ENCODE measurements at regions not wholly inside any gene's neighbourhood (a gene's known extent, or its start where the extent isn't known, plus 50 kb on each side); places are given as distances from the start of the nearest gene placed in this dataset.

- intact Hi-C loops (cut with DNase I; ENCODE audit: low total_unique reads): no loop called here
- 94 to 97% (median 96%) methylated on average over 1 of the region's 1 CpG for WGBS, 5 donors
These were observed 1100.7 kb downstream of the TRHDE start for GRCh38 chr12:73372856-73373255.

GRCh38 chr12:73374360-73374759 is 1102.2 kb downstream of the TRHDE start:
- Histone ChIP-seq H3K27me3 (no peaks in the 10 kb centered on the region), H3K36me3 (no peaks in the 10 kb centered on the region), H3K9me3 (no peaks in the 10 kb centered on the region), H3K4me3 (no peak overlapping the region), H3K4me1 (no peaks in the 10 kb centered on the region), H3K27ac (no peak overlapping the region)
- TF ChIP-seq CTCF (IDR thresholded peaks at IDR 0.05): no peak
- no peak for TF ChIP-seq EP300 (IDR thresholded peaks at IDR 0.05)
- TF ChIP-seq POLR2AphosphoS5 (IDR thresholded peaks at IDR 0.05): no peak
- TF ChIP-seq POLR2A (IDR thresholded peaks at IDR 0.05): no peak
- intact Hi-C loops (cut with DNase I; ENCODE audit: low total_unique reads): no loop called here
- no peak for DNase-seq

More at GRCh38 chr12:73372856-73373255, 1100.7 kb downstream of the TRHDE start:
- H3K4me3 ChIP-seq: no peak overlapping the region
- H3K9me3 ChIP-seq: no peaks in the 10 kb centered on the region
- TF ChIP-seq EP300 (IDR thresholded peaks at IDR 0.05): no peak
- TF ChIP-seq CTCF (IDR thresholded peaks at IDR 0.05): no peak
- TF ChIP-seq POLR2AphosphoS5 (IDR thresholded peaks at IDR 0.05): no peak
- no peak for TF ChIP-seq POLR2A (IDR thresholded peaks at IDR 0.05)
- H3K27ac ChIP-seq: no peak overlapping the region
- no peaks in the 10 kb centered on the region for H3K36me3 ChIP-seq
- DNase-seq: no peak
- H3K27me3 ChIP-seq: no peaks in the 10 kb centered on the region
- no peaks in the 10 kb centered on the region for H3K4me1 ChIP-seq

GRCh38 chr12:73383584-73384222 is 1111.5 kb downstream of the TRHDE start:
- intact Hi-C loops (cut with DNase I; ENCODE audit: low total_unique reads): no loop called here
- H3K9me3 ChIP-seq: no peaks in the 10 kb centered on the region
- no peak overlapping the region for H3K4me3 ChIP-seq
- peaks cover 4 to 12% (median 8%) of the 10 kb centered on the region in 4 donors for H3K4me1 ChIP-seq
- peak overlapping the region in 2 of 5 donors; percentile 26 to 30 for H3K27ac ChIP-seq
- peak in 1 of 2 donors; percentile 65 for DNase-seq
- no peak for TF ChIP-seq EP300 (IDR thresholded peaks at IDR 0.05)
- TF ChIP-seq POLR2AphosphoS5 (IDR thresholded peaks at IDR 0.05): peak in 2 of 3 donors; percentile 27 to 57
- no peak for TF ChIP-seq CTCF (IDR thresholded peaks at IDR 0.05)
- no peak for TF ChIP-seq POLR2A (IDR thresholded peaks at IDR 0.05)
- no peaks in the 10 kb centered on the region for H3K36me3 ChIP-seq
- H3K27me3 ChIP-seq: no peaks in the 10 kb centered on the region

GRCh38 chr12:73384592-73384991 is 1112.4 kb downstream of the TRHDE start:
- TF ChIP-seq CTCF (IDR thresholded peaks at IDR 0.05) (no peak), POLR2AphosphoS5 (IDR thresholded peaks at IDR 0.05) (no peak), EP300 (IDR thresholded peaks at IDR 0.05) (no peak), POLR2A (IDR thresholded peaks at IDR 0.05) (no peak)
- H3K27ac ChIP-seq: peak overlapping the region in 4 of 5 donors; percentile 3 to 33 (median 22)
- 27 to 68% (median 44%) methylated on average over 1 of the region's 1 CpG for WGBS, 5 donors
- no peaks in the 10 kb centered on the region for H3K36me3 ChIP-seq
- intact Hi-C loops (cut with DNase I; ENCODE audit: low total_unique reads): no loop called here
- no peaks in the 10 kb centered on the region for H3K9me3 ChIP-seq
- peaks cover 4 to 12% (median 8%) of the 10 kb centered on the region in 4 donors for H3K4me1 ChIP-seq
- H3K27me3 ChIP-seq: no peaks in the 10 kb centered on the region
- DNase-seq: no peak
- H3K4me3 ChIP-seq: no peak overlapping the region
